Left ventricle myocardium inferior (tissue), 1 donor: ENCODE measurements at regions not wholly inside any gene's neighbourhood (a gene's known extent, or its start where the extent isn't known, plus 50 kb on each side); places are given as distances from the start of the nearest gene placed in this dataset.

Experiments
- DNase-seq: peaks from one replicate; pipeline ENCODE4 v3.0.0-alpha.2; 2020
- H3K27ac ChIP-seq: fragments of 200-600 bp; replicated peaks from 2 replicates; pipeline ENCODE4 v1.8.0; 2021
- H3K27me3 ChIP-seq: fragments of 200-600 bp; 2 replicates; pipeline ENCODE4 v1.8.0; 2021; ENCODE audit warnings: low read depth
- H3K36me3 ChIP-seq: fragments of 200-600 bp; 2 replicates; pipeline ENCODE4 v1.8.0; 2021
- H3K4me1 ChIP-seq: fragments of 200-600 bp; 2 replicates; pipeline ENCODE4 v1.8.0; 2021
- H3K4me3 ChIP-seq: fragments of 200-600 bp; 2 replicates; pipeline ENCODE4 v1.8.0; 2021; ENCODE audit warnings: mild to moderate bottlenecking, moderate library complexity
- H3K9me3 ChIP-seq: fragments of 200-600 bp; replicated peaks from 2 replicates; pipeline ENCODE4 v1.8.0; 2021
- intact Hi-C: fragments of 100-400 bp; cut with micrococcal nuclease; formaldehyde crosslinking; loops from one replicate; pipeline ENCODE4 v1.11.0; 2022
- TF ChIP-seq, protein P1 (sequence below): fragments of 200-600 bp; IDR thresholded peaks from 2 replicates; pipeline ENCODE4 v1.8.0; 2021; ENCODE audit warnings: antibody characterized with exemption, mild to moderate bottlenecking, borderline replicate concordance
- donor health status: DM: no; HTN: yes; CAD: no; lungs with severe emphysema.

DNA sequence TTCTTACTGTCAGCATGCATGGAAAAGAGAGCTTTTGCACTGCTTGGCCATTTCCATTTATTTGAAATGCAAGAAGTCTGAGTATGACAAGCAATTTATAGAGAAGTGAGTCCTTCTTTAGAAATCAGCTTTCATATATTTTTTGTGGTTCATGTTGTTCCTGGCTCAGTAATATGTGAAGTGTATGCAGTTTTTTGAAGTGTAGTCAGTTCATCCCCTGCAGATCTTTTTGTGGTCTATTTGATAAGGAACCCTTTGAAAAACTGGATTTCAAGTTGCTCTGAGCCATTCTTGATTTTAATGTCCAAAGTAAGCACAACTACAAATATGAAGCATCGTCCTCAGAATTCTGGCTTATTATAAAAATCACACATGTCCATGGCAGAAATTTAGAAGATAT is 294.1 kb upstream of the SMC2 start:
- no peaks in the 10 kb centered on the region for H3K4me1 ChIP-seq
- no peaks in the 10 kb centered on the region for H3K27me3 ChIP-seq
- TF ChIP-seq, protein P1, sequence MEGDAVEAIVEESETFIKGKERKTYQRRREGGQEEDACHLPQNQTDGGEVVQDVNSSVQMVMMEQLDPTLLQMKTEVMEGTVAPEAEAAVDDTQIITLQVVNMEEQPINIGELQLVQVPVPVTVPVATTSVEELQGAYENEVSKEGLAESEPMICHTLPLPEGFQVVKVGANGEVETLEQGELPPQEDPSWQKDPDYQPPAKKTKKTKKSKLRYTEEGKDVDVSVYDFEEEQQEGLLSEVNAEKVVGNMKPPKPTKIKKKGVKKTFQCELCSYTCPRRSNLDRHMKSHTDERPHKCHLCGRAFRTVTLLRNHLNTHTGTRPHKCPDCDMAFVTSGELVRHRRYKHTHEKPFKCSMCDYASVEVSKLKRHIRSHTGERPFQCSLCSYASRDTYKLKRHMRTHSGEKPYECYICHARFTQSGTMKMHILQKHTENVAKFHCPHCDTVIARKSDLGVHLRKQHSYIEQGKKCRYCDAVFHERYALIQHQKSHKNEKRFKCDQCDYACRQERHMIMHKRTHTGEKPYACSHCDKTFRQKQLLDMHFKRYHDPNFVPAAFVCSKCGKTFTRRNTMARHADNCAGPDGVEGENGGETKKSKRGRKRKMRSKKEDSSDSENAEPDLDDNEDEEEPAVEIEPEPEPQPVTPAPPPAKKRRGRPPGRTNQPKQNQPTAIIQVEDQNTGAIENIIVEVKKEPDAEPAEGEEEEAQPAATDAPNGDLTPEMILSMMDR: no peak
- H3K36me3 ChIP-seq: no peaks in the 10 kb centered on the region
- H3K9me3 ChIP-seq: no peaks in the 10 kb centered on the region
- intact Hi-C loops: no loop called here
- no peak overlapping the region for H3K4me3 ChIP-seq
- no peak overlapping the region for H3K27ac ChIP-seq
- DNase-seq: no peak

- no peak overlapping the region for H3K4me3 ChIP-seq
- no peaks in the 10 kb centered on the region for H3K9me3 ChIP-seq
- H3K36me3 ChIP-seq: no peaks in the 10 kb centered on the region
- intact Hi-C loops: no loop called here
- TF ChIP-seq, protein P1: no peak
- DNase-seq: no peak
- H3K27me3 ChIP-seq: no peaks in the 10 kb centered on the region
- no peak overlapping the region for H3K27ac ChIP-seq
- H3K4me1 ChIP-seq: no peaks in the 10 kb centered on the region
Observed at GRCh38 chr9:103802068-103802467, 292.0 kb upstream of the SMC2 start.

- Histone ChIP-seq H3K27ac (no peak overlapping the region), H3K27me3 (no peaks in the 10 kb centered on the region), H3K4me3 (no peak overlapping the region), H3K9me3 (no peaks in the 10 kb centered on the region), H3K4me1 (no peaks in the 10 kb centered on the region), H3K36me3 (no peaks in the 10 kb centered on the region)
- no peak for DNase-seq
- TF ChIP-seq, protein P1: no peak
- intact Hi-C loops: no loop called here
Observed at GRCh38 chr9:103803245-103803644, 290.9 kb upstream of the SMC2 start.

DNA sequence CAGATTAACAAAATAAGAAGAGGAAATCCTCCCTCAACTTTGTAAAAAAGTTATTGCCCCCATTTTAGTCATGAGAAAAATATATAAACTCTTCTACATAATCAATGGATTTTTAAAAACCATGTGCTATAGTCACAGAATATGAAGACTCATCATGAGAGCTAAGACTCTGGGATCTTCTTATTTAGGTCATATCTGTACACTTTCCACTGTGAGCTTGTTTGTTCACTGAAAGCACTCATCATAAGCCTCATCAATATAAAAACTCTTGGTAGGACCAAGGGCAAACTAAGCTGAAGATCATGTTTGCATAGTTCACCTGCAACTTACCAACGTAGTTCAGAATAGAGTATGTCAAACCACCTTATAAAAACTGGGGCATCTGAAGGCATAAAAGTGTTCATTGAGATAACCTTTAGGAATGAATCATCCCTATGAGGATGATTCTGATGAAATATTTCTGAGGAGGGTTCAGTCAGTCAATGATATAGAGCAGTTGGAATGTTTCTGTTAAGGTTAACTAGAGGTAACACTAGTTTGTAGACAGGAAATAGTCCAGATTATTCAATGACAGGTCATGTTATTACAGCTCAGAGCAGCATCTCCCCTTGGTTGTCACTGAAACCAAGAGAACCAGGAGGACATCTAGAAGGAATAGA is 289.9 kb upstream of the SMC2 start:
- Histone ChIP-seq H3K36me3 (no peaks in the 10 kb centered on the region), H3K9me3 (no peaks in the 10 kb centered on the region), H3K27ac (no peak overlapping the region), H3K4me3 (no peak overlapping the region), H3K4me1 (no peaks in the 10 kb centered on the region), H3K27me3 (no peaks in the 10 kb centered on the region)
- intact Hi-C loops: no loop called here
- TF ChIP-seq, protein P1: no peak
- DNase-seq: no peak

DNA sequence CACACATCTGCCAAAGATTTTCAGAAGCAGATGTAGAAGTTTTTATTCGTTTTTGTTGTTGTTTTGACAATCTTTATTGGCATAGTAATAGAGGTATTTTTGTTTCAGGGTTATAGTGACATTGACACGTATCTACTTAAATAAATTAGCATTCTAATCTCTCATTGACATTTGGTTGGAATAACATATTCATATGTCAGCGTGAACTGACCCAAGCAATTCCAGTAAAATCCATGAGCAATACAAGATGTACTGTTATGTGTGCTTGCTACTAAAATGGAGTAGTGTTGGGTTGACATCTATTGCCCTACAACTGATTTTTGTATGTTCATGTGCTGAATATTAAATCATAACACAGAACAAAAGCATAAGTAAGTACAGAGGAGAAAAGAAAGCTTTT is 284.4 kb upstream of the SMC2 start:
- no peaks in the 10 kb centered on the region for H3K27me3 ChIP-seq
- TF ChIP-seq, protein P1: no peak
- no peak overlapping the region for H3K4me3 ChIP-seq
- intact Hi-C loops: no loop called here
- H3K27ac ChIP-seq: no peak overlapping the region
- no peak for DNase-seq
- H3K9me3 ChIP-seq: no peaks in the 10 kb centered on the region
- H3K36me3 ChIP-seq: no peaks in the 10 kb centered on the region
- H3K4me1 ChIP-seq: no peaks in the 10 kb centered on the region
